ENCODE measurements at regions not wholly inside any gene's neighbourhood (a gene's known extent, or its start where the extent isn't known, plus 50 kb on each side); places are given as distances from the start of the nearest gene placed in this dataset.

DNA sequence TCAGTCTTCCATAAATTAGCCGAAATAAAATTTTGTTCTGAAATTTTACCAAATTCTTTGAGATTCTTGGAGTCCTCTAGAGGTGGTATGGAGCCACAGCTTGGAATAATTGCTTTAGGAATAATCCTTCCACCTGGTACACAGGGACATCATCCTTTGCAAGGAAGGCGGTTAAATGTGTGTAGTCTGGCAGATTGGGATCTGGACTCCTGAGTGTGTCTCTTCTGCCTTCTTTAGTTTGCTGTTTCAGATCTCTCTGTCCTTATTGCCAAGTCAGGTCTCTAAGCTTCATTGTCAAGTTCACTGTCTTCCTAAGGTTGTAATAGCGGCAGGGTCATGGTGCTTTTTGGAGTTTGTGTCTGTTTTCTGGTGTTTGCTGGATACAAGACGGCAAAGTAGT is 393.9 kb upstream of the RGS6 start:
- TF ChIP-seq, protein P1, sequence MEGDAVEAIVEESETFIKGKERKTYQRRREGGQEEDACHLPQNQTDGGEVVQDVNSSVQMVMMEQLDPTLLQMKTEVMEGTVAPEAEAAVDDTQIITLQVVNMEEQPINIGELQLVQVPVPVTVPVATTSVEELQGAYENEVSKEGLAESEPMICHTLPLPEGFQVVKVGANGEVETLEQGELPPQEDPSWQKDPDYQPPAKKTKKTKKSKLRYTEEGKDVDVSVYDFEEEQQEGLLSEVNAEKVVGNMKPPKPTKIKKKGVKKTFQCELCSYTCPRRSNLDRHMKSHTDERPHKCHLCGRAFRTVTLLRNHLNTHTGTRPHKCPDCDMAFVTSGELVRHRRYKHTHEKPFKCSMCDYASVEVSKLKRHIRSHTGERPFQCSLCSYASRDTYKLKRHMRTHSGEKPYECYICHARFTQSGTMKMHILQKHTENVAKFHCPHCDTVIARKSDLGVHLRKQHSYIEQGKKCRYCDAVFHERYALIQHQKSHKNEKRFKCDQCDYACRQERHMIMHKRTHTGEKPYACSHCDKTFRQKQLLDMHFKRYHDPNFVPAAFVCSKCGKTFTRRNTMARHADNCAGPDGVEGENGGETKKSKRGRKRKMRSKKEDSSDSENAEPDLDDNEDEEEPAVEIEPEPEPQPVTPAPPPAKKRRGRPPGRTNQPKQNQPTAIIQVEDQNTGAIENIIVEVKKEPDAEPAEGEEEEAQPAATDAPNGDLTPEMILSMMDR (conservative IDR thresholded peaks at IDR 0.05; ENCODE audit: low read depth) = no peak
- ChIA-PET POLR2A (ENCODE audit: low non-redundant PET) (interaction anchor here (0.5 kb wide), 1 partner anchor 217 kb away, joined by 3 read pairs; no protein-coding TSS in a partner anchor), CTCF (interaction anchor here (0.7 kb wide), 1 partner anchor 324 kb away, joined by 5 read pairs; no protein-coding TSS in a partner anchor)
- H3K27ac ChIP-seq = no peak overlapping the region
- DNase-seq (ENCODE audit: low spot score) = no peak

DNA sequence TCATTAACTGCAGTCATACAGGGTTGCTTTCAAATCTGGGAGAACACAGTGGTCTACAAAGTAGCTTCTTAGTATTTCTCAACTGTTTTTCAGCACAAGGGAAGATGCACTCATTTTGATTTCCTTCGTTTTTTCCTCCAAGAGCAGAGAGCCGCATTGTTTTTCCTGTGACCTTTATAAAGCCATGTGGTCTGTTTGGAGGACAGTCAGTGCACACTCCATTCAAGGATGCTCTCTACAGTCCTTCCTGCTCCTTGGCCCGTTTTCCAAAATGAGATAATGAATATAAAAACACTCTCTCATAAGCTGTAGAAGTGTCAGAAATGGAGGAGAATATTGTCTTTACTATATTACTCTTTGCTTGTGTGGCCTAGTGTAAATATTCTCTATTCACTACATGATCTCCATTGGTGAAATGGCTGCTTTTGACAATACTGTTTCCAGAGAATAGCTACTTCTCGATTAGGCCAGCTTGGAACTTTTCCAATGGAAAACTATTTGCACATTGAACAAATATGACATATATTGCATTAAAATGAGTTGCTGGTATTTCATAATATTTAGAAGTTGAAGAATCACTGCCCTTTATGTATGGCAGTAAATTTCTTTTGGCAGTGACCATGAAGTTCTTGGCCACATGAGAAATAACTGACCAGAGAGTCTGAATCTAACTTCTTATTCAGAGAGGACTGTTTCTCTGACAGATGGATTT is 393.1 kb upstream of the RGS6 start:
- no peak for DNase-seq (ENCODE audit: low spot score)
- TF ChIP-seq, protein P1 (conservative IDR thresholded peaks at IDR 0.05; ENCODE audit: low read depth) = no peak
- POLR2A ChIA-PET (ENCODE audit: low non-redundant PET) = interaction anchor here (0.5 kb wide), 1 partner anchor 218 kb away, joined by 3 read pairs; no protein-coding TSS in a partner anchor
- no peak overlapping the region for H3K27ac ChIP-seq
- CTCF ChIA-PET = no interaction called here

DNA sequence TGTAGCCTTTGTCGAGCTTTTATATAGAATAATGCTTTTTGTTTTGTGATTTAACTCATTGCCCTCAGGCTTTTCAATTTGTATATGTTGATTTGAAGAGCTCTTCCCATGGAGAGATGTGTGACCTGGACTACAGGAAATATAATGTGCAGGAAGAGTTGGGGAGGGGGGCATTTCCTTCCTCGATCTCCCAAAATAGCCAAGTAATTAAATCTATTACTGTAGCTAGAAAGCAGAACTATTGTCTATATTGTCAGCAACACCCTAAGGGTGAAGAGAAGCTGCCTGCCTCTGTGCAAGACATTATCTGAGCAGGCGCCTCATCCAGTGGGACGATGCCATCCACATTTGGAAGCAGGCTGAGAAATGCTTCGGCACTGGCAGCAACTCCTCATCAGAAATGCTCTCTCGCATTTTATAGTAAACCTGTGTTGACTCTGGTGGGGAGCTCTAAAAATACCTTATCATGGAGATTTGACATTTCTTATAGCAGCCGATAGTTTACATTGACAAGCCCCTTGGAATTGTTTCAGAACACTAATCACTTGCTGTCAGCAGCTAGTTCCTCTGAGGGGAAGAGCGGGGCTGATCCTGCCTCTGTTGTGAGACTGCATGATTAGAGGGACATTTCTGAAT is 392.5 kb upstream of the RGS6 start:
- DNase-seq (ENCODE audit: low spot score) = no peak
- TF ChIP-seq, protein P1 (conservative IDR thresholded peaks at IDR 0.05; ENCODE audit: low read depth) = no peak
- ChIA-PET POLR2A (ENCODE audit: low non-redundant PET) (no interaction called here), CTCF (no interaction called here)
- H3K27ac ChIP-seq = no peak overlapping the region

DNA sequence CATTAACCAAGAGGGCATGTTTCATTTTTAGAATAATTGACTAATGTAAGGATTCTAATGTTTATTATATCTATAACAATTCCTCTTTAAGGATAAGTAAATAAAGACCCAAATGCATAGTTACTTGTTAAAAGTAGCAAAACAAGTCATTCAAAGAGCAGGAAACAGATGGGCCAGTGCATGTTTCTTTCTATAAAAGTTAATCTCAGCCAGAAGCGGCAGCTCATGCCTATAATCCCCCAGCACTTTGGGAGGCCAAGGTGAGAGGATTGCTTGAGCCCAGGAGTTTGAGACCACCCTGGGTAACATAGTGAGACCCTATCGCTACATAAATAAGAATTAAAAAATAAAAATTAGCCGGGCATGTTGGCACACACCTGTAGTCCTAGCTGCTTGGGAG is 391.0 kb upstream of the RGS6 start:
- POLR2A ChIA-PET (ENCODE audit: low non-redundant PET) = no interaction called here
- H3K27ac ChIP-seq = no peak overlapping the region
- no peak for DNase-seq (ENCODE audit: low spot score)
- TF ChIP-seq, protein P1 (conservative IDR thresholded peaks at IDR 0.05; ENCODE audit: low read depth) = no peak
- CTCF ChIA-PET = interaction anchor here (0.6 kb wide), 1 partner anchor 703 kb away, joined by 3 read pairs; no protein-coding TSS in a partner anchor

DNA sequence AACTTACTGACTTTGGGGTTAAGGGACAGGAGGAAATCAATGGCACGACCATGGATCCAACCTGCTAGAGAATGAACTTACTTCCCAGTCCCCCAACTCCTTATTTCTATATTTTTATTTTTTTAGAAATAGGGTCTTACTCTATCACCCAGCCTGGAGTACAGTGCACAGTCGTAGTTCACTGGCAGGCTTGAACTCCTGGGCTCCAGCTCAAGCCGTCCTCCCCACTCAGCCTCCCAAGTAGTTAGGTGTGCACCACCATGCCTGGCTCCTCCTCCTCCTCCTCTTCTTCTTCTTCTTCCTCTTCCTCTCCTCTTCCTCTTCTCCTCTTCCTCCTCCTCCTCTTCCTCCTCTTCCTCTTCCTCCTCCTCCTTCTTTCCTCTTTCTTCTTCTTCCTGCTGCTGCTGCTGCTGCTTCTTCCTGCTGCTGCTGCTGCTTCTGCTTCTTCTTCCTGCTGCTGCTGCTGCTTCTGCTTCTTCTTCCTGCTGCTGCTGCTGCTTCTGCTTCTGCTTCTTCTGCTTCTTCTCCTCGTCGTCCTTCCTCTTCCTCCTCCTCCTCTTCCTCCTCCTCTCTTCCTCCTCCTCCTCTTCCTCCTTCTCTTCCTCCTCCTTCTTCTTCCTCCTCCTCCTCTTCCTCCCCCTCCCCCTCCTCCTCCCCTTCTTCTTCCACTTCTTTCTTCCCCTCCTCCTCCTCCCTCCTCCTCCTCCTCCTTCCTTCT is 390.1 kb upstream of the RGS6 start:
- H3K27ac ChIP-seq = no peak overlapping the region
- POLR2A ChIA-PET (ENCODE audit: low non-redundant PET) = no interaction called here
- DNase-seq (ENCODE audit: low spot score) = no peak
- CTCF ChIA-PET = no interaction called here
- TF ChIP-seq, protein P1 (conservative IDR thresholded peaks at IDR 0.05; ENCODE audit: low read depth) = no peak

DNA sequence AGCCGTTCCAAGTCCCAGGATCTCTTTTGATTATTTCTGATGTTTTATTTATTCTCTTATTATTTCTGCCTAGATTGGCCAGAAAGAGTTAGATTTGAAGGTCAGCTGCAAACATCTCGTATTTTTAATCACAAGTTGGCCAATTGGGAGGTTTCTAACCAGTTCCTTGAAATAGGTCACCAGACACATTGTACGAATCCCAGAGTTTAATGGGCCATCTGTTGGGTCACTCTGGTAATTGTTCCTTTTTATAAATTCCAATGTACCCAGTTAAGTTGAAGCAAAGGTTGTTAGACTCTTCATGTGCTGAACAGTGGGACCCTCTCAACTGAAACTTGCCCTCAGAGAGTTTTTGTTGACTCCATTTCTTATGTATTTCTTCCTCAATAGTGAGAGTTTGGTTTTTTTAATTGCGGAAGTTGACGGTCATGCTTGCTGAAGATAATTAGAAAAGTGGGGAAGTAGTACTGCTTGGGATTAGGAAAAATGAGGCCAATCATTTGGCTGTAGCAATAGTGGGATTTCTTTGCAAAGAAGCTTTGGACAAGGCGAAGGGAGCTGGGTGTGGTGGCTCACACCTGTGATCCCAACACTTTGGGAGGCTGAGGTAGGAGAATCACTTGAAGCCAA is 382.7 kb upstream of the RGS6 start:
- DNase-seq (ENCODE audit: low spot score) = no peak
- TF ChIP-seq, protein P1 (conservative IDR thresholded peaks at IDR 0.05; ENCODE audit: low read depth) = no peak
- POLR2A ChIA-PET (ENCODE audit: low non-redundant PET) = no interaction called here
- CTCF ChIA-PET = interaction anchor here (0.6 kb wide), 1 partner anchor 87 kb away, joined by 4 read pairs; no protein-coding TSS in a partner anchor
- no peak overlapping the region for H3K27ac ChIP-seq
